IMR-90 (cell line): ENCODE measurements at regions not wholly inside any gene's neighbourhood (a gene's known extent, or its start where the extent isn't known, plus 50 kb on each side); places are given as distances from the start of the nearest gene placed in this dataset.

ENCODE experiments used
- ATAC-seq: fragments of 200-7000 bp; cut with Tn5 transposase; 2 replicates; pipeline ENCODE4 v1.9.1; 2020; ENCODE audit warnings: low read depth, mild to moderate bottlenecking, moderate library complexity
- BruUV-seq: library from RNA; stranded (reverse); fragments of 400-500 nt; replicated peaks from 2 replicates; lab custom pipeline; 2021; lab: Mats Ljungman, UMichigan
- CTCF ChIA-PET: fragments of 300-600 bp; formaldehyde crosslinking; extraction: SDS; loops from one replicate; lab custom pipeline; 2021; ENCODE audit warnings: antibody characterized with exemption; lab: Yijun Ruan, JAX
- POLR2A ChIA-PET: fragments of 300-600 bp; sonication (Branson Sonifier 250); formaldehyde crosslinking; loops from one replicate; lab custom pipeline; 2022; ENCODE audit warnings: antibody characterized with exemption; ENCODE audit not compliant: unreplicated experiment; lab: Charles Lee
- DNase-seq: peaks from one replicate; pipeline ENCODE4 v3.0.0; 2013
- H2AFZ ChIP-seq: replicated peaks from 2 replicates; pipeline ENCODE3; 2013; ENCODE audit warnings: low read length, mild to moderate bottlenecking; ENCODE audit not compliant: poor library complexity
- H2AK5ac ChIP-seq: 2 replicates; pipeline ENCODE4 v1.6.1; 2013; ENCODE audit warnings: low read depth, low read length, inconsistent platforms
- H2AK9ac ChIP-seq: replicated peaks from 2 replicates; pipeline ENCODE3; 2013; ENCODE audit warnings: mild to moderate bottlenecking, low read depth, low read length, moderate library complexity; ENCODE audit not compliant: poor library complexity
- H2BK120ac ChIP-seq: 2 replicates; pipeline ENCODE4 v1.6.1; 2013; ENCODE audit warnings: low read depth, low read length, inconsistent platforms
- H2BK15ac ChIP-seq: 3 replicates; pipeline ENCODE4 v1.6.1; 2013; ENCODE audit warnings: low read depth, low read length, inconsistent platforms
- H2BK20ac ChIP-seq: 2 replicates; pipeline ENCODE4 v1.6.1; 2013; ENCODE audit warnings: low read depth, mild to moderate bottlenecking, inconsistent platforms, low read length, moderate library complexity
- H2BK5ac ChIP-seq: 2 replicates; pipeline ENCODE4 v1.6.1; 2013; ENCODE audit warnings: mild to moderate bottlenecking, low read depth, low read length, inconsistent platforms; ENCODE audit not compliant: poor library complexity, severe bottlenecking
- H3K14ac ChIP-seq: replicated peaks from 2 replicates; pipeline ENCODE4 v1.6.1; 2013; ENCODE audit warnings: low read depth, low read length, inconsistent platforms
- H3K18ac ChIP-seq: 2 replicates; pipeline ENCODE4 v1.6.1; 2013; ENCODE audit warnings: low read depth, low read length, control low read depth
- H3K23ac ChIP-seq: 2 replicates; pipeline ENCODE4 v1.6.1; 2013; ENCODE audit warnings: low read depth, low read length, inconsistent platforms
- H3K27ac ChIP-seq: 2 replicates; pipeline ENCODE4 v1.5.1; 2013; ENCODE audit warnings: mild to moderate bottlenecking, control low read depth, low read length; ENCODE audit not compliant: insufficient read depth
- H3K27me3 ChIP-seq: 2 replicates; pipeline ENCODE4 v1.6.1; 2013; ENCODE audit warnings: low read length; ENCODE audit not compliant: control insufficient read depth, insufficient read depth
- H3K36me3 ChIP-seq: 2 replicates; pipeline ENCODE4 v1.6.1; 2013; ENCODE audit warnings: low read length, mixed read lengths; ENCODE audit not compliant: control insufficient read depth, insufficient read depth
- H3K4ac ChIP-seq: 2 replicates; pipeline ENCODE4 v1.6.1; 2013; ENCODE audit warnings: low read depth, low read length, inconsistent platforms
- H3K4me1 ChIP-seq: 2 replicates; pipeline ENCODE4 v1.6.1; 2013; ENCODE audit warnings: low read length, mixed read lengths; ENCODE audit not compliant: control insufficient read depth, insufficient read depth
- H3K4me2 ChIP-seq: 2 replicates; pipeline ENCODE4 v1.6.1; 2013; ENCODE audit warnings: low read depth, mild to moderate bottlenecking, control low read depth, low read length, moderate library complexity
- H3K4me3 ChIP-seq: 2 replicates; pipeline ENCODE4 v1.5.1; 2013; ENCODE audit warnings: low read depth, mild to moderate bottlenecking, control low read depth, low read length, moderate library complexity; ENCODE audit not compliant: insufficient read depth
- H3K56ac ChIP-seq: 2 replicates; pipeline ENCODE4 v1.6.1; 2013; ENCODE audit warnings: low read length, inconsistent platforms; ENCODE audit not compliant: insufficient read depth; ENCODE audit errors: extremely low read depth
- H3K79me1 ChIP-seq, 2 experiments: 2 replicates each; pipeline ENCODE4 v1.6.1; 2013; ENCODE audit warnings: low read length in 2 of 2, inconsistent platforms in 1 of 2, low read depth in 1 of 2
- H3K9ac ChIP-seq: 2 replicates; pipeline ENCODE4 v1.6.1; 2013; ENCODE audit warnings: low read depth, low read length, control low read depth
- H3K9me1 ChIP-seq: 2 replicates; pipeline ENCODE4 v1.6.1; 2013; ENCODE audit warnings: low read length, inconsistent platforms; ENCODE audit not compliant: insufficient read depth
- H3K9me3 ChIP-seq: 2 replicates; pipeline ENCODE4 v1.6.1; 2013; ENCODE audit warnings: low read length; ENCODE audit not compliant: control insufficient read depth, insufficient read depth
- H4K20me1 ChIP-seq: 2 replicates; pipeline ENCODE4 v1.6.1; 2013; ENCODE audit warnings: low read length, inconsistent platforms; ENCODE audit not compliant: insufficient read depth
- H4K5ac ChIP-seq: 2 replicates; pipeline ENCODE4 v1.6.1; 2013; ENCODE audit warnings: mild to moderate bottlenecking, low read depth, low read length, control low read depth
- H4K8ac ChIP-seq, 2 experiments: 2 replicates each; pipeline ENCODE4 v1.6.1; 2013; ENCODE audit warnings: low read depth in 2 of 2, low read length in 2 of 2, control low read depth in 1 of 2, inconsistent platforms in 1 of 2
- H4K91ac ChIP-seq: 2 replicates; pipeline ENCODE4 v1.6.1; 2013; ENCODE audit warnings: low read depth, low read length, inconsistent platforms; ENCODE audit not compliant: insufficient read depth
- BHLHE40 ChIP-seq: fragments of 150-350 bp; IDR thresholded peaks from 2 replicates; pipeline ENCODE4 v1.6.1; 2016; ENCODE audit warnings: mild to moderate bottlenecking, low read depth, low read length
- CEBPB ChIP-seq: IDR thresholded peaks from 2 replicates; pipeline ENCODE4 v1.6.1; 2012; ENCODE audit warnings: low read depth, low read length, improper control_type of control experiment
- CHD1 ChIP-seq: IDR thresholded peaks from 2 replicates; pipeline ENCODE4 v1.6.1; 2012; ENCODE audit warnings: low read depth, low read length, improper control_type of control experiment
- CTCF ChIP-seq: conservative IDR thresholded peaks from 2 replicates; pipeline ENCODE4 v1.5.1; 2012; ENCODE audit warnings: mild to moderate bottlenecking, low read depth, low read length, improper control_type of control experiment
- ELK1 ChIP-seq: fragments of 150-350 bp; IDR thresholded peaks from 2 replicates; pipeline ENCODE4 v1.6.1; 2016; ENCODE audit warnings: low read depth, mild to moderate bottlenecking, low read length, moderate library complexity, borderline replicate concordance
- FOS ChIP-seq: fragments of 150-350 bp; IDR thresholded peaks from 2 replicates; pipeline ENCODE4 v1.6.1; 2016; ENCODE audit warnings: low read depth, low read length
- MAFK ChIP-seq: IDR thresholded peaks from 2 replicates; pipeline ENCODE4 v1.6.1; 2012; ENCODE audit warnings: low read depth, low read length, improper control_type of control experiment
- MAZ ChIP-seq: IDR thresholded peaks from 2 replicates; pipeline ENCODE4 v1.6.1; 2012; ENCODE audit warnings: low read depth, mild to moderate bottlenecking, low read length, improper control_type of control experiment, moderate library complexity, borderline replicate concordance
- MXI1 ChIP-seq: IDR thresholded peaks from 2 replicates; pipeline ENCODE4 v1.6.1; 2012; ENCODE audit warnings: low read depth, mild to moderate bottlenecking, low read length, moderate library complexity, borderline replicate concordance
- NFE2L2 ChIP-seq: fragments of 150-350 bp; IDR thresholded peaks from 2 replicates; pipeline ENCODE4 v1.6.1; 2016; ENCODE audit warnings: low read depth, mild to moderate bottlenecking, low read length
- POLR2A ChIP-seq: IDR thresholded peaks from 2 replicates; pipeline ENCODE4 v1.6.1; 2012; ENCODE audit warnings: mild to moderate bottlenecking, low read depth, low read length
- RAD21 ChIP-seq: IDR thresholded peaks from 2 replicates; pipeline ENCODE4 v1.6.1; 2012; ENCODE audit warnings: low read length, improper control_type of control experiment
- RCOR1 ChIP-seq: IDR thresholded peaks from 2 replicates; pipeline ENCODE4 v1.6.1; 2012; ENCODE audit warnings: mild to moderate bottlenecking, low read length, improper control_type of control experiment; ENCODE audit not compliant: insufficient replicate concordance
- RFX5 ChIP-seq: IDR thresholded peaks from 2 replicates; pipeline ENCODE4 v1.8.0; 2012; ENCODE audit warnings: low read depth, mild to moderate bottlenecking, low read length, moderate library complexity
- SMC3 ChIP-seq: fragments of 150-350 bp; IDR thresholded peaks from 2 replicates; pipeline ENCODE4 v1.6.1; 2016; ENCODE audit warnings: low read depth, mild to moderate bottlenecking, antibody characterized with exemption, low read length, moderate library complexity
- USF2 ChIP-seq: fragments of 150-350 bp; IDR thresholded peaks from 2 replicates; pipeline ENCODE4 v1.6.1; 2017; ENCODE audit warnings: mild to moderate bottlenecking, antibody characterized with exemption, low read length, low read depth
- WGBS, 2 experiments: methylation state at CpG; one replicate each; pipeline versions ENCODE4 v1.1.5 to v1.1.7; 2013; ENCODE audit warnings: missing lambda C conversion rate in 2 of 2; ENCODE audit not compliant: insufficient read length in 1 of 2; ENCODE audit errors: extremely low coverage in 2 of 2; 5-methylcytosine and 5-hydroxymethylcytosine counted together
- dilution Hi-C: fragments of 300-500 bp; cut with HindIII; formaldehyde crosslinking; loops from one replicate; pipeline ENCODE4 v1.14.3; 2018; ENCODE audit warnings: low sequenced_read_pairs; ENCODE audit not compliant: unreplicated experiment
- in situ Hi-C: fragments of 300-500 bp; cut with MboI; formaldehyde crosslinking; loops from 3 replicates; pipeline ENCODE4 v1.14.3; 2019; ENCODE audit warnings: low sequenced_read_pairs, inconsistent platforms, mixed read lengths
- intact Hi-C: fragments of 100-400 bp; cut with micrococcal nuclease; formaldehyde crosslinking; loops from 2 replicates; pipeline ENCODE4 v1.10.0; 2022

- H3K56ac ChIP-seq: no peak overlapping the region
- in situ Hi-C loops (no loop called here), intact Hi-C loops (no loop called here), dilution Hi-C loops (no loop called here)
- DNase-seq (no peak), ATAC-seq (no peak)
- no peaks in the 10 kb centered on the region for H3K9me3 ChIP-seq
- H3K4me1 ChIP-seq: no peaks in the 10 kb centered on the region
- no peak overlapping the region for H3K4ac ChIP-seq
- no peak overlapping the region for H4K8ac ChIP-seq
- H3K36me3 ChIP-seq: no peaks in the 10 kb centered on the region
- H3K27me3 ChIP-seq: no peaks in the 10 kb centered on the region
- H3K4me3 ChIP-seq: no peak overlapping the region
- WGBS, 2 experiments: no CpG with 5 or more reads among the region's 7 CpGs
- POLR2A ChIA-PET: no interaction called here
- TF ChIP-seq CEBPB (no peak), USF2 (no peak), FOS (no peak), MAZ (no peak), NFE2L2 (no peak), CTCF (no peak), ELK1 (no peak), CHD1 (no peak), POLR2A (no peak), RAD21 (no peak), MAFK (no peak), SMC3 (no peak), RFX5 (no peak), BHLHE40 (no peak), RCOR1 (no peak), MXI1 (no peak)
- H4K91ac ChIP-seq: no peak overlapping the region
- H2BK120ac ChIP-seq: no peak overlapping the region
- no peak overlapping the region for H2AK9ac ChIP-seq
- H3K9me1 ChIP-seq: no peaks in the 10 kb centered on the region
- H3K4me2 ChIP-seq: no peak overlapping the region
- no peak overlapping the region for H3K23ac ChIP-seq
- H3K9ac ChIP-seq: no peak overlapping the region
- H4K20me1 ChIP-seq: no peaks in the 10 kb centered on the region
- H2BK5ac ChIP-seq: no peak overlapping the region
- H3K27ac ChIP-seq: no peak overlapping the region
- no peak overlapping the region for H2BK20ac ChIP-seq
- H3K79me1 ChIP-seq: no peaks in the 10 kb centered on the region
- CTCF ChIA-PET: no interaction called here
- no TSS peak for BruUV-seq
- no peak overlapping the region for H3K14ac ChIP-seq
- no peak overlapping the region for H3K18ac ChIP-seq
- no peak overlapping the region for H2AFZ ChIP-seq
- H4K5ac ChIP-seq: no peak overlapping the region
- H2AK5ac ChIP-seq: no peak overlapping the region
- no peak overlapping the region for H2BK15ac ChIP-seq
These were observed 113.4 kb downstream of the FBXO8 start for GRCh38 chr4:174170091-174170490.
